ENCODE measurements at regions not wholly inside any gene's neighbourhood (a gene's known extent, or its start where the extent isn't known, plus 50 kb on each side); places are given as distances from the start of the nearest gene placed in this dataset.

GRCh38 chr18:54776282-54776977 is 51.8 kb upstream of the RAB27B start:
- Histone ChIP-seq H2AK5ac (ENCODE audit: low read length, severe bottlenecking) (peak overlapping the region; percentile 71), H2BK5ac (ENCODE audit: low read depth, low read length, poor library complexity, severe bottlenecking) (peak overlapping the region; percentile 83), H3K79me1 (replicated peaks; ENCODE audit: low read length, poor library complexity, severe bottlenecking) (no peaks in the 10 kb centered on the region), H3K9ac (ENCODE audit: low read length) (peak overlapping the region; percentile 91), H3K9me3 (ENCODE audit: control insufficient read depth, low read length) (no peaks in the 10 kb centered on the region), H3K14ac (ENCODE audit: low read length in 2 of 2) (no peak overlapping the region), H2BK120ac (ENCODE audit: low read depth, low read length) (peak overlapping the region; percentile 54), H3K4me1 (ENCODE audit: control insufficient read depth, insufficient read depth, low read depth, low read length) (peaks cover 11% of the 10 kb centered on the region), H3K4ac (ENCODE audit: low read depth in 1 of 2, low read length in 2 of 2) (peak overlapping the region in 1 of 2 experiments; percentile 89), H3K4me3 (ENCODE audit: insufficient read depth in 1 of 2, low read depth in 1 of 2, low read length in 2 of 2) (peak overlapping the region in 1 of 2 experiments; percentile 10), H3K18ac (ENCODE audit: low read depth in 1 of 2, low read length in 2 of 2) (peak overlapping the region; percentile 68 to 84), H3K27me3 (ENCODE audit: control insufficient read depth in 1 of 2, insufficient read depth in 1 of 2, low read length in 2 of 2) (no peaks in the 10 kb centered on the region), H2BK15ac (ENCODE audit: low read depth, poor library complexity, severe bottlenecking) (no peak overlapping the region), H4K8ac (ENCODE audit: low read length) (peak overlapping the region; percentile 94), H2BK12ac (ENCODE audit: low read length in 2 of 2) (peak overlapping the region; percentile 70 to 79), H3K23ac (ENCODE audit: low read length in 2 of 2) (peak overlapping the region in 1 of 2 experiments; percentile 34), H3K4me2 (ENCODE audit: low read length, poor library complexity, severe bottlenecking) (peak overlapping the region; percentile 26), H4K91ac (ENCODE audit: low read length) (peak overlapping the region; percentile 85), H3K36me3 (ENCODE audit: control insufficient read depth in 1 of 2, insufficient read depth in 2 of 2, low read depth in 1 of 2, low read length in 2 of 2) (peaks cover 0 to 4% of the 10 kb centered on the region in 2 experiments), H2AFZ (ENCODE audit: low read depth, low read length) (no peak overlapping the region), H3K27ac (ENCODE audit: low read length, poor library complexity, severe bottlenecking) (peak overlapping the region; percentile 99)
- WGBS, result 43% methylated on average over 7 of the region's 8 CpGs
- peak; percentile 99 for DNase-seq

DNA sequence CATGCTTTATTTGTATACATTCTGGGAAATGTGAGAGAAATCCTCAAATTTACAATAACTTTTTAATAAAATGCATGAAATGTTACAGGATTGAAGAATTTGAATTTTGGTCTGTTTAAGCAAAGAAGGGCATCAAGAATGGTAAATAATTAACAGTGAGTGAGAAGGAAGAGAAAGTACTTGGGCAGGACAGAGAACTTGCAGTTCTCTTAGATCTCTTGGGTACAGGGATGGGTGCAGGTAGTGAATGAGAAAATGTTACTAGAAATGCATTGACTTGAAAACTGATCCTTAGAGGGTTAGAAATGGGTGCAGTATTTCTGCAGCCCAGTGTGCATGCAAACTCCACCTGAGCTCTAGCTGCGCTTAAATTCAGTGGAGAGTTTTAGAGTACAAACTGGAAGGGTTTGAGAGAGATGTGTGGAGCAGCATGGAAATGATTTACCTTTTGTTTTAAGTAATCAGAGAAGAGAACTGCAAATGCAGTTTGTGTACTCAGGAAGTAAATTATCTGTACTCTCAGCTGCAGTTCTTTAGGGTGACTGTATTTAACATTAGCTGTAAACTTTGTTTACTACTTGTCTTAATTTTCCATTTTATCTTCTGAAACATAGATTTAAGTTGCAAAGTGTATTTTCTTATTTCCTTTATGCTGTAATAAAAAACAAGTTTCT is 51.0 kb upstream of the RAB27B start:
- WGBS, result 68% methylated on average over 1 of the region's 1 CpG
- H3K14ac ChIP-seq (ENCODE audit: low read length in 2 of 2), result no peak overlapping the region
- peak overlapping the region; percentile 91 for H3K9ac ChIP-seq (ENCODE audit: low read length)
- no peak overlapping the region for H2AFZ ChIP-seq (ENCODE audit: low read depth, low read length)
- no peak overlapping the region for H3K4me3 ChIP-seq (ENCODE audit: insufficient read depth in 1 of 2, low read depth in 1 of 2, low read length in 2 of 2)
- H3K4me2 ChIP-seq (ENCODE audit: low read length, poor library complexity, severe bottlenecking), result peak overlapping the region; percentile 26
- H3K27ac ChIP-seq (ENCODE audit: low read length, poor library complexity, severe bottlenecking), result peak overlapping the region; percentile 78
- peak overlapping the region in 1 of 2 experiments; percentile 1 for H2BK12ac ChIP-seq (ENCODE audit: low read length in 2 of 2)
- peaks cover 11% of the 10 kb centered on the region for H3K4me1 ChIP-seq (ENCODE audit: control insufficient read depth, insufficient read depth, low read depth, low read length)
- H3K36me3 ChIP-seq (ENCODE audit: control insufficient read depth in 1 of 2, insufficient read depth in 2 of 2, low read depth in 1 of 2, low read length in 2 of 2), result peaks cover 0 to 4% of the 10 kb centered on the region in 2 experiments
- H2BK5ac ChIP-seq (ENCODE audit: low read depth, low read length, poor library complexity, severe bottlenecking), result no peak overlapping the region
- H3K18ac ChIP-seq (ENCODE audit: low read depth in 1 of 2, low read length in 2 of 2), result peak overlapping the region in 1 of 2 experiments; percentile 57
- H3K23ac ChIP-seq (ENCODE audit: low read length in 2 of 2), result no peak overlapping the region
- no peak overlapping the region for H2AK5ac ChIP-seq (ENCODE audit: low read length, severe bottlenecking)
- peak overlapping the region in 1 of 2 experiments; percentile 73 for H3K4ac ChIP-seq (ENCODE audit: low read depth in 1 of 2, low read length in 2 of 2)
- H4K8ac ChIP-seq (ENCODE audit: low read length), result no peak overlapping the region
- H3K9me3 ChIP-seq (ENCODE audit: control insufficient read depth, low read length), result no peaks in the 10 kb centered on the region
- H2BK15ac ChIP-seq (ENCODE audit: low read depth, poor library complexity, severe bottlenecking), result no peak overlapping the region
- peak; percentile 30 for DNase-seq
- no peaks in the 10 kb centered on the region for H3K79me1 ChIP-seq (replicated peaks; ENCODE audit: low read length, poor library complexity, severe bottlenecking)
- H3K27me3 ChIP-seq (ENCODE audit: control insufficient read depth in 1 of 2, insufficient read depth in 1 of 2, low read length in 2 of 2), result no peaks in the 10 kb centered on the region
- no peak overlapping the region for H2BK120ac ChIP-seq (ENCODE audit: low read depth, low read length)
- H4K91ac ChIP-seq (ENCODE audit: low read length), result no peak overlapping the region

DNA sequence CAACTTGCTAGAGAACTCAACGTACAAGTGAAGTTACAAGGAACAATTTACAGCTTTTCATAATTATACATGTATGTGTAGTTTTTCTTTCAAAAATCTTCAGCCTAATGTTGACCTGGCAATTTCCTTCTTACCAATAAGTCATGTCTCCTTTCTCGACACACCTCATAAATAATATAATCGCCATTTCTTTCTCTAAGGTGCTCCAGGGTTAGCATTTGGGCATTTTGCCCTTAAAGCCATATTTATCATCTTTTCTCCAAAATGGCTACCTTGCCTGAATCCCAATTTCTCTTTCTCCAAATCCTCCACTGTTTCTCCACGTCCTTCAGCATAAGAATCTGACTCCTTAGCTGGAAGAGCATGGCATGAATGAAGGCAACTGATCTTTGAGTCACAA is 50.3 kb upstream of the RAB27B start:
- Histone ChIP-seq H3K9ac (ENCODE audit: low read length) (no peak overlapping the region), H3K4ac (ENCODE audit: low read depth in 1 of 2, low read length in 2 of 2) (peak overlapping the region in 1 of 2 experiments; percentile 82), H3K14ac (ENCODE audit: low read length in 2 of 2) (no peak overlapping the region), H3K4me2 (ENCODE audit: low read length, poor library complexity, severe bottlenecking) (no peak overlapping the region), H3K9me3 (ENCODE audit: control insufficient read depth, low read length) (no peaks in the 10 kb centered on the region), H3K4me1 (ENCODE audit: control insufficient read depth, insufficient read depth, low read depth, low read length) (peaks cover 11% of the 10 kb centered on the region), H2BK120ac (ENCODE audit: low read depth, low read length) (peak overlapping the region; percentile 54), H2AFZ (ENCODE audit: low read depth, low read length) (no peak overlapping the region), H3K27me3 (ENCODE audit: control insufficient read depth in 1 of 2, insufficient read depth in 1 of 2, low read length in 2 of 2) (no peaks in the 10 kb centered on the region), H2AK5ac (ENCODE audit: low read length, severe bottlenecking) (no peak overlapping the region), H3K79me1 (replicated peaks; ENCODE audit: low read length, poor library complexity, severe bottlenecking) (no peaks in the 10 kb centered on the region), H3K4me3 (ENCODE audit: insufficient read depth in 1 of 2, low read depth in 1 of 2, low read length in 2 of 2) (no peak overlapping the region), H4K91ac (ENCODE audit: low read length) (no peak overlapping the region), H3K23ac (ENCODE audit: low read length in 2 of 2) (no peak overlapping the region), H3K27ac (ENCODE audit: low read length, poor library complexity, severe bottlenecking) (peak overlapping the region; percentile 35), H3K36me3 (ENCODE audit: control insufficient read depth in 1 of 2, insufficient read depth in 2 of 2, low read depth in 1 of 2, low read length in 2 of 2) (peaks cover 0 to 4% of the 10 kb centered on the region in 2 experiments), H4K8ac (ENCODE audit: low read length) (no peak overlapping the region), H2BK12ac (ENCODE audit: low read length in 2 of 2) (peak overlapping the region in 1 of 2 experiments; percentile 84), H3K18ac (ENCODE audit: low read depth in 1 of 2, low read length in 2 of 2) (peak overlapping the region; percentile 73 to 76), H2BK5ac (ENCODE audit: low read depth, low read length, poor library complexity, severe bottlenecking) (no peak overlapping the region), H2BK15ac (ENCODE audit: low read depth, poor library complexity, severe bottlenecking) (no peak overlapping the region)
- DNase-seq, result no peak
- 70% methylated on average over 3 of the region's 4 CpGs for WGBS

Data from mesenchymal stem cell (in vitro differentiated cells and primary cell).